ENCODE measurements at regions not wholly inside any gene's neighbourhood (a gene's known extent, or its start where the extent isn't known, plus 50 kb on each side); places are given as distances from the start of the nearest gene placed in this dataset.

GRCh38 chr1:221414772-221415539 lies 326.9 kb downstream of the DUSP10 start:
- CTCF ChIA-PET, result interaction anchor here (1.6 kb wide), 1 partner anchor 21 kb away, joined by 4 read pairs; no protein-coding TSS in a partner anchor
- TF ChIP-seq EZH2 (IDR thresholded peaks at IDR 0.05; ENCODE audit: borderline replicate concordance, insufficient read depth, low read depth, low read length, poor library complexity, severe bottlenecking) (no peak), CTCF (IDR thresholded peaks at IDR 0.05) (no peak)

GRCh38 chr1:221415651-221416050 lies 326.2 kb downstream of the DUSP10 start:
- no peak for ATAC-seq (ENCODE audit: low read depth)
- Histone ChIP-seq H3K36me3 (replicated peaks in 1 of 2; ENCODE audit: control extremely low read depth in 1 of 2, control insufficient read depth in 1 of 2, extremely low read depth in 1 of 2, insufficient read depth in 2 of 2, low read length in 1 of 2) (no peaks in the 10 kb centered on the region), H3K4me3 (ENCODE audit: control extremely low read depth in 1 of 5, extremely low read depth in 1 of 5, insufficient read depth in 1 of 5, low read depth in 2 of 5, low read length in 4 of 5) (no peak overlapping the region), H4K20me1 (ENCODE audit: control insufficient read depth, insufficient read depth, low read length, poor library complexity, severe bottlenecking) (no peaks in the 10 kb centered on the region), H3K79me2 (ENCODE audit: control insufficient read depth, insufficient read depth, low read length) (no peaks in the 10 kb centered on the region), H3K4me1 (ENCODE audit: control insufficient read depth in 2 of 2, insufficient read depth in 2 of 2, low read length in 2 of 2) (no peaks in the 10 kb centered on the region), H3K27me3 (replicated peaks in 1 of 4; ENCODE audit: control extremely low read depth in 1 of 4, control insufficient read depth in 3 of 4, insufficient read depth in 4 of 4, low read length in 3 of 4) (peaks cover 0 to 6% (median 0%) of the 10 kb centered on the region in 4 experiments), H3K27ac (ENCODE audit: low read length in 2 of 2) (no peak overlapping the region), H3K9me3 (ENCODE audit: control extremely low read depth in 1 of 3, control insufficient read depth in 2 of 3, insufficient read depth in 1 of 3, low read length in 2 of 3) (no peaks in the 10 kb centered on the region), H3K4me2 (replicated peaks; ENCODE audit: low read depth, low read length, poor library complexity, severe bottlenecking) (no peak overlapping the region), H3K9ac (ENCODE audit: low read length) (no peak overlapping the region), H2AFZ (ENCODE audit: insufficient read depth, low read depth, low read length, poor library complexity, severe bottlenecking) (no peak overlapping the region)
- TF ChIP-seq CTCF (IDR thresholded peaks at IDR 0.05), result no peak
- TF ChIP-seq EZH2 (IDR thresholded peaks at IDR 0.05; ENCODE audit: borderline replicate concordance, insufficient read depth, low read depth, low read length, poor library complexity, severe bottlenecking), result no peak
- Mint-ChIP-seq H3K27me3 (peaks cover 25% of the 10 kb centered on the region), H3K27ac (no peak overlapping the region), H3K4me3 (no peak overlapping the region), H3K4me1 (no peaks in the 10 kb centered on the region), H3K9me3 (ENCODE audit: insufficient read depth) (no peaks in the 10 kb centered on the region)
- ChIA-PET CTCF (interaction anchor here (1.6 kb wide), 1 partner anchor 20 kb away, joined by 4 read pairs; no protein-coding TSS in a partner anchor), POLR2A (no interaction called here)
- intact Hi-C loops (cut with micrococcal nuclease), result no loop called here
- DNase-seq, result no peak
- WGBS (ENCODE audit: insufficient coverage), result no CpG with 5 or more reads among the region's 1 CpG

More at GRCh38 chr1:221414772-221415539, 326.9 kb downstream of the DUSP10 start:
- Histone ChIP-seq H3K4me1 (ENCODE audit: control insufficient read depth in 2 of 2, insufficient read depth in 2 of 2, low read length in 2 of 2) (no peaks in the 10 kb centered on the region), H3K9me3 (ENCODE audit: control extremely low read depth in 1 of 3, control insufficient read depth in 2 of 3, insufficient read depth in 1 of 3, low read length in 2 of 3) (no peaks in the 10 kb centered on the region), H3K9ac (ENCODE audit: low read length) (no peak overlapping the region), H3K79me2 (ENCODE audit: control insufficient read depth, insufficient read depth, low read length) (no peaks in the 10 kb centered on the region), H3K4me2 (replicated peaks; ENCODE audit: low read depth, low read length, poor library complexity, severe bottlenecking) (no peak overlapping the region), H3K4me3 (ENCODE audit: control extremely low read depth in 1 of 5, extremely low read depth in 1 of 5, insufficient read depth in 1 of 5, low read depth in 2 of 5, low read length in 4 of 5) (no peak overlapping the region), H4K20me1 (ENCODE audit: control insufficient read depth, insufficient read depth, low read length, poor library complexity, severe bottlenecking) (no peaks in the 10 kb centered on the region), H3K36me3 (replicated peaks in 1 of 2; ENCODE audit: control extremely low read depth in 1 of 2, control insufficient read depth in 1 of 2, extremely low read depth in 1 of 2, insufficient read depth in 2 of 2, low read length in 1 of 2) (no peaks in the 10 kb centered on the region), H2AFZ (ENCODE audit: insufficient read depth, low read depth, low read length, poor library complexity, severe bottlenecking) (no peak overlapping the region), H3K27me3 (replicated peaks in 1 of 4; ENCODE audit: control extremely low read depth in 1 of 4, control insufficient read depth in 3 of 4, insufficient read depth in 4 of 4, low read length in 3 of 4) (peaks cover 0 to 6% (median 0%) of the 10 kb centered on the region in 4 experiments), H3K27ac (ENCODE audit: low read length in 2 of 2) (no peak overlapping the region)
- ATAC-seq (ENCODE audit: low read depth) (no peak), DNase-seq (no peak)
- POLR2A ChIA-PET, result no interaction called here
- no peaks in the 10 kb centered on the region for H3K9me3 Mint-ChIP-seq (ENCODE audit: insufficient read depth)
- no peak overlapping the region for H3K27ac Mint-ChIP-seq
- no peak overlapping the region for H3K4me3 Mint-ChIP-seq
- 96% methylated on average over 5 of the region's 8 CpGs for WGBS (ENCODE audit: insufficient coverage)
- H3K27me3 Mint-ChIP-seq, result peaks cover 29% of the 10 kb centered on the region
- intact Hi-C loops (cut with micrococcal nuclease), result no loop called here
- H3K4me1 Mint-ChIP-seq, result no peaks in the 10 kb centered on the region

Measured in B cell (primary cell).